K562 (cell line): ENCODE measurements at regions not wholly inside any gene's neighbourhood (a gene's known extent, or its start where the extent isn't known, plus 50 kb on each side); places are given as distances from the start of the nearest gene placed in this dataset.

ENCODE experiments used
- ATAC-seq: fragments of 200-7000 bp; cut with Tn5 transposase; 3 replicates; pipeline ENCODE4 v1.9.1; 2020; ENCODE audit warnings: moderate library complexity
- BruUV-seq: library from RNA; stranded (reverse); fragments of 400-500 nt; replicated peaks from 2 replicates; lab custom pipeline; 2021; lab: Mats Ljungman, UMichigan
- CTCF ChIA-PET: fragments of 300-600 bp; formaldehyde crosslinking; extraction: SDS; loops from one replicate; lab custom pipeline; 2021; ENCODE audit warnings: low intra/inter-chr PET ratio; lab: Yijun Ruan, JAX
- POLR2A ChIA-PET: fragments of 300-600, 350-650 bp; sonication (Branson Sonifier 250); formaldehyde crosslinking; extraction: SDS; loops from one replicate; lab custom pipeline; 2021; ENCODE audit warnings: antibody characterized with exemption, inconsistent platforms; lab: Yijun Ruan, JAX
- DNase-seq, 4 experiments: peaks; one replicate each; pipeline versions ENCODE4 v3.0.0 to v3.0.0-alpha.2; 2011 to 2018; ENCODE audit warnings: low spot score in 3 of 4, mixed read lengths in 3 of 4; ENCODE audit errors: extremely low read depth in 1 of 4
- FAIRE-seq: peaks from 2 replicates; lab custom pipeline; 2011; peaks lifted over from hg19 to GRCh38; lab: Jason Lieb, UNC
- H2AFZ ChIP-seq: 2 replicates; pipeline ENCODE4 v1.6.0; 2011; ENCODE audit warnings: low read depth, low read length, control low read depth, inconsistent platforms
- H3K27ac ChIP-seq: fragments of 200-600 bp; 3 replicates; pipeline ENCODE4 v1.8.0; 2011; ENCODE audit warnings: low read depth, mild to moderate bottlenecking, control low read depth, inconsistent platforms, low read length, moderate library complexity, mixed read lengths; ENCODE audit errors: extremely low read depth
- H3K27me3 ChIP-seq, 2 experiments: fragments of 300-600 bp in 1 of 2; 2 replicates in 1 of 2; 3 replicates in 1 of 2; pipeline versions ENCODE4 v1.6.0 to v1.8.0; 2011; ENCODE audit warnings: inconsistent platforms in 2 of 2, low read length in 2 of 2, mild to moderate bottlenecking in 1 of 2, mixed read lengths in 1 of 2, moderate library complexity in 1 of 2; ENCODE audit not compliant: control insufficient read depth in 2 of 2, insufficient read depth in 2 of 2
- H3K36me3 ChIP-seq: fragments of 300-600 bp; 3 replicates; pipeline ENCODE4 v1.8.0; 2011; ENCODE audit warnings: mild to moderate bottlenecking, low read length, inconsistent platforms; ENCODE audit not compliant: control insufficient read depth, insufficient read depth
- H3K4me1 ChIP-seq, 2 experiments: fragments of 200-600 bp in 1 of 2; replicated peaks in 1 of 2; 2 replicates in 1 of 2; 3 replicates in 1 of 2; pipeline versions ENCODE4 v1.5.1 to v1.8.0; 2011; ENCODE audit warnings: inconsistent platforms in 2 of 2, low read length in 2 of 2, mild to moderate bottlenecking in 1 of 2, mixed read lengths in 1 of 2, moderate library complexity in 1 of 2; ENCODE audit not compliant: control insufficient read depth in 2 of 2, insufficient read depth in 2 of 2
- H3K4me2 ChIP-seq: 2 replicates; pipeline ENCODE4 v1.6.1; 2011; ENCODE audit warnings: low read length, control low read depth, inconsistent platforms, mixed read lengths; ENCODE audit not compliant: insufficient read depth
- H3K4me3 ChIP-seq: fragments of 200-600 bp; sonication (generic), shearing (Covaris generic); 2 replicates; pipeline ENCODE4 v1.5.1; 2016; ENCODE audit warnings: control low read depth, inconsistent platforms
- H3K79me2 ChIP-seq: fragments of 200-600 bp; 3 replicates; pipeline ENCODE4 v1.8.0; 2011; ENCODE audit warnings: low read length, inconsistent platforms; ENCODE audit not compliant: control insufficient read depth, insufficient read depth
- H3K9ac ChIP-seq, 2 experiments: 2 replicates each; pipeline versions ENCODE4 v1.6.0 to v1.6.1; 2011; ENCODE audit warnings: low read depth in 2 of 2, low read length in 2 of 2, control low read depth in 1 of 2, inconsistent platforms in 1 of 2, mild to moderate bottlenecking in 1 of 2, mixed read lengths in 1 of 2; ENCODE audit not compliant: insufficient read depth in 1 of 2
- H3K9me1 ChIP-seq: one replicate; pipeline ENCODE4 v1.6.0; 2011; ENCODE audit warnings: inconsistent platforms, mild to moderate bottlenecking, low read length, moderate library complexity; ENCODE audit not compliant: control insufficient read depth, insufficient read depth
- H3K9me3 ChIP-seq: replicated peaks from 2 replicates; pipeline ENCODE4 v1.5.1; 2011; ENCODE audit warnings: low read depth, low read length, inconsistent platforms; ENCODE audit not compliant: control insufficient read depth, insufficient read depth
- H4K20me1 ChIP-seq: replicated peaks from 2 replicates; pipeline ENCODE4 v1.6.1; 2011; ENCODE audit warnings: low read length, inconsistent platforms, mixed read lengths; ENCODE audit not compliant: control insufficient read depth, insufficient read depth
- BRF1 ChIP-seq: IDR thresholded peaks from 3 replicates; pipeline ENCODE4 v1.6.1; 2011; ENCODE audit warnings: borderline replicate concordance, mild to moderate bottlenecking; ENCODE audit not compliant: insufficient read length; ENCODE audit errors: extremely low read depth
- CREB3 ChIP-seq: fragments of 450-650 bp; conservative IDR thresholded peaks from 2 replicates; pipeline ENCODE4 v1.6.1; 2016; ENCODE audit warnings: missing genetic modification characterization, low read depth, mild to moderate bottlenecking, missing compliant biosample characterization, moderate library complexity
- GATAD2A ChIP-seq: fragments of 450-650 bp; IDR thresholded peaks from 2 replicates; pipeline ENCODE4 v1.6.1; 2017
- GTF2E2 ChIP-seq: fragments of 200-800 bp; sonication (Bioruptor generic); IDR thresholded peaks from 2 replicates; pipeline ENCODE4 v1.6.1; 2016; ENCODE audit warnings: missing genetic modification characterization, missing compliant biosample characterization
- JUN ChIP-seq, 2 experiments: sonication (generic) in 1 of 2; formaldehyde crosslinking in 1 of 2; IDR thresholded peaks; 2 replicates each; pipeline versions ENCODE4 v1.6.1 to v1.8.0; 2012 to 2022; ENCODE audit warnings: borderline replicate concordance in 2 of 2, mild to moderate bottlenecking in 2 of 2, improper control_type of control experiment in 1 of 2, low read depth in 1 of 2, low read length in 1 of 2, missing genetic modification reagents in 1 of 2
- MGA ChIP-seq: fragments of 450-650 bp; IDR thresholded peaks from 2 replicates; pipeline ENCODE4 v1.6.1; 2016; ENCODE audit warnings: mild to moderate bottlenecking, moderate library complexity
- VEZF1 ChIP-seq: fragments of 200-800 bp; sonication (Bioruptor generic); IDR thresholded peaks from 2 replicates; pipeline ENCODE4 v1.6.1; 2017; ENCODE audit warnings: missing genetic modification characterization, missing compliant biosample characterization
- ZBED1 ChIP-seq: IDR thresholded peaks from 2 replicates; pipeline ENCODE4 v1.6.1; 2014
- ZC3H8 ChIP-seq: fragments of 450-650 bp; IDR thresholded peaks from 2 replicates; pipeline ENCODE4 v1.6.1; 2017
- ZNF324 ChIP-seq: fragments of 250-450 bp; sonication (Bioruptor Pico); IDR thresholded peaks from 2 replicates; pipeline ENCODE4 v1.4.0; 2020; ENCODE audit warnings: mild to moderate bottlenecking
- in situ Hi-C: fragments of 300-500 bp; cut with MboI; formaldehyde crosslinking; loops from 4 replicates; pipeline ENCODE4 v1.15.0; 2018; ENCODE audit warnings: inconsistent platforms, mixed read lengths
- intact Hi-C: fragments of 100-400 bp; cut with micrococcal nuclease; formaldehyde crosslinking; loops from 2 replicates; pipeline ENCODE4 v1.14.2; 2022

GRCh38 chr20:39990692-39991091 lies 698.3 kb downstream of the MAFB start:
- intact Hi-C loops, result no loop called here
- H3K79me2 ChIP-seq, result no peaks in the 10 kb centered on the region
- no peaks in the 10 kb centered on the region for H3K9me3 ChIP-seq
- H2AFZ ChIP-seq, result no peak overlapping the region
- no peak for ATAC-seq
- no peak for DNase-seq
- ChIA-PET CTCF (no interaction called here), POLR2A (no interaction called here)
- no peaks in the 10 kb centered on the region for H3K9me1 ChIP-seq
- H3K9ac ChIP-seq, result no peak overlapping the region
- H3K27me3 ChIP-seq, result no peaks in the 10 kb centered on the region
- no peaks in the 10 kb centered on the region for H3K4me1 ChIP-seq
- H3K4me3 ChIP-seq, result no peak overlapping the region
- no peaks in the 10 kb centered on the region for H3K36me3 ChIP-seq
- no peak overlapping the region for H3K4me2 ChIP-seq
- H4K20me1 ChIP-seq, result no peaks in the 10 kb centered on the region
- BruUV-seq, result no TSS peak
- FAIRE-seq, result no peak
- in situ Hi-C loops, result no loop called here
- H3K27ac ChIP-seq, result no peak overlapping the region
- TF ChIP-seq ZBED1 (no peak), BRF1 (no peak), GTF2E2 (tag) (no peak), VEZF1 (CRISPR knock-in tag) (no peak), MGA (no peak), ZC3H8 (no peak), ZNF324 (no peak), CREB3 (tag) (no peak), JUN (IDR thresholded peaks at IDR 0.05; ENCODE audit: borderline replicate concordance, low read depth, low read length) (no peak), JUN (CRISPR knock-in tag; IDR thresholded peaks at IDR 0.05; ENCODE audit: borderline replicate concordance) (no peak), GATAD2A (no peak)
